DOHH2 (cell line): ENCODE measurements at regions not wholly inside any gene's neighbourhood (a gene's known extent, or its start where the extent isn't known, plus 50 kb on each side); places are given as distances from the start of the nearest gene placed in this dataset.

Experiments used
- CTCF ChIP-seq: fragments of 200-600 bp; sonication (generic); IDR thresholded peaks from one replicate; pipeline ENCODE4 v1.5.1; 2014; ENCODE audit warnings: antibody characterized with exemption, mild to moderate bottlenecking, low read depth, low read length; ENCODE audit not compliant: poor library complexity, severe bottlenecking
- EZH2phosphoT487 ChIP-seq: fragments of 200-600 bp; sonication (generic); IDR thresholded peaks from 2 replicates; pipeline ENCODE4 v1.6.1; 2017; ENCODE audit warnings: borderline replicate concordance, mild to moderate bottlenecking, antibody characterized with exemption, low read length, moderate library complexity, mixed read lengths

DNA sequence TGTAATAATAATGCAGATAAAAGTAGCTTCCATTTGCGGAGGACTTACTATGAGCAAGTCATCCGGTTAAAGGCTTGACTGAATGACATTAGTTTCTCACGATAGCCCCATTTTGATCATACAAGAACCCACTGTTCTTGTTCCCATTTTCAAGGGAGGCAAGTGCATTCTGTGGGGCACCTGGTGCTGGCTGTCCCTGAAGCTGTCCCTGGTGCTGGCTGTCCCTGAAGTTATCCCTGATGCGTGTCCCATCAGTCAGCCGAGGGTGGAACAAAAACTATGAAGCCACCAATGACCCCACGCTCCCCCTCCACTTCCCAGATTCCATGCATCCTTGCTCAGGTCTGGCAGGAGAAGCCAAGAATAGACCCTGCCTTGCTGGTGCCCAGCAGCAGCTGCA is 95.3 kb downstream of the EDN3 start:
- TF ChIP-seq CTCF (no peak), EZH2phosphoT487 (no peak)
